Vagina (tissue), 2 donors: ENCODE measurements at regions not wholly inside any gene's neighbourhood (a gene's known extent, or its start where the extent isn't known, plus 50 kb on each side); places are given as distances from the start of the nearest gene placed in this dataset.

Source experiments
- CTCF ChIP-seq, 3 experiments: fragments of 450-650 bp in 2 of 3; fragments of 200-600 bp in 1 of 3; sonication (generic) in 1 of 3; IDR thresholded peaks; one replicate each; pipeline ENCODE4 v1.5.1; 2017 to 2019; ENCODE audit warnings: antibody characterized with exemption in 3 of 3, mild to moderate bottlenecking in 2 of 3, moderate library complexity in 2 of 3
- POLR2AphosphoS5 ChIP-seq, 2 donors: sonication (generic); formaldehyde crosslinking; IDR thresholded peaks; one replicate each; pipeline ENCODE4 v1.9.0; 2017; ENCODE audit warnings: antibody characterized with exemption in 2 of 2, mild to moderate bottlenecking in 2 of 2, low read depth in 1 of 2; ENCODE audit not compliant: insufficient read depth in 1 of 2

DNA sequence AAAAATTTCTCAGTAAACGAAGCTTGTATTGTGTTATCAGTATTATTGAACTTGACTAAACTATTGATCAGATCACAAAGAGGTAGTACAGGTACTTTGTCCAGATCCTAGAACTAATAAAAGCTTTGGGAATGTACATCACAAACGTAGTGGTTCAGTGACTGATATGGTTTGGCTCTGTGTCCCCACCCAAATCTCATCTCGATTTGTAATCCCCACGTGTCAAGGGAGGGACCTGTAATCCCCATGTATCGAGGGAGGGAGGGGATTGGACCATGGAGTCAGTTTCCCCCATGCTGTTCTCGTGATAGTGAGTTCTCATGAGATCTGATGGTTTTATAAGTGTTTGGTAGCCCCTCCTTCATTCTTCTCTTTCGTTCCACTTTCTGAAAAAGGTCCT, 100.9 kb downstream of the ARRDC3 start:
- TF ChIP-seq POLR2AphosphoS5 (IDR thresholded peaks at IDR 0.05; ENCODE audit: insufficient read depth in 1 of 2, low read depth in 1 of 2), result no peak
- TF ChIP-seq CTCF (IDR thresholded peaks at IDR 0.05), result no peak
